AG04449 (cell line): ENCODE measurements at regions not wholly inside any gene's neighbourhood (a gene's known extent, or its start where the extent isn't known, plus 50 kb on each side); places are given as distances from the start of the nearest gene placed in this dataset.

Source experiments
- CTCF ChIA-PET: fragments of 350-600 bp; formaldehyde crosslinking; extraction: SDS; loops from one replicate; lab custom pipeline; 2021; ENCODE audit warnings: antibody characterized with exemption; lab: Yijun Ruan, JAX
- POLR2A ChIA-PET: fragments of 400-600, 350-600 bp; formaldehyde crosslinking; extraction: SDS; loops from one replicate; lab custom pipeline; 2020; ENCODE audit warnings: antibody characterized with exemption, inconsistent platforms; lab: Yijun Ruan, JAX
- DNase-seq: peaks from one replicate; pipeline ENCODE4 v3.0.0-alpha.2; 2010; ENCODE audit warnings: low read depth, low spot score
- H3K4me3 ChIP-seq: 2 replicates; pipeline ENCODE4 v1.5.1; 2011; ENCODE audit warnings: low read depth, mild to moderate bottlenecking, control low read depth, low read length
- CTCF ChIP-seq: IDR thresholded peaks from one replicate; pipeline ENCODE4 v1.5.1; 2011; ENCODE audit warnings: mild to moderate bottlenecking, moderate library complexity, low read length, control low read depth, inconsistent platforms; ENCODE audit not compliant: insufficient read depth; ENCODE audit errors: missing control alignments

- CTCF ChIA-PET = interaction anchor here (1.0 kb wide), 1 partner anchor 12 kb away, joined by 3 read pairs; no protein-coding TSS in a partner anchor
- no peak for TF ChIP-seq CTCF
- POLR2A ChIA-PET = interaction anchor here (0.7 to 2.1 kb wide), 2 partner anchors 299 to 335 kb away, joined by 4 to 5 read pairs; partner anchors contain the start of gene IER5L
- H3K4me3 ChIP-seq = no peak overlapping the region
- DNase-seq = no peak
Measured at GRCh38 chr9:129476821-129477611, 143.9 kb downstream of the C9orf50 start.

GRCh38 chr9:129474740-129475404, 146.0 kb downstream of the C9orf50 start:
- POLR2A ChIA-PET = interaction anchor here (1.4 kb wide), 1 partner anchor 9 kb away, joined by 6 read pairs; no protein-coding TSS in a partner anchor
- H3K4me3 ChIP-seq = no peak overlapping the region
- TF ChIP-seq CTCF = no peak
- DNase-seq = no peak
- CTCF ChIA-PET = interaction anchor here (1.2 to 1.5 kb wide), 2 partner anchors 136 to 332 kb away, joined by 3 to 4 read pairs; no protein-coding TSS in a partner anchor

GRCh38 chr9:129473523-129474244, 147.2 kb downstream of the C9orf50 start:
- no peak for DNase-seq
- POLR2A ChIA-PET = no interaction called here
- no peak overlapping the region for H3K4me3 ChIP-seq
- CTCF ChIA-PET = interaction anchor here (1.1 to 1.6 kb wide), 2 partner anchors 9 to 299 kb away, joined by 3 read pairs; no protein-coding TSS in a partner anchor
- no peak for TF ChIP-seq CTCF

- no peak for DNase-seq
- no peak overlapping the region for H3K4me3 ChIP-seq
- ChIA-PET CTCF (interaction anchor here (1.1 to 1.6 kb wide), 2 partner anchors 8 to 298 kb away, joined by 3 read pairs; no protein-coding TSS in a partner anchor), POLR2A (no interaction called here)
- TF ChIP-seq CTCF = no peak
Measured at GRCh38 chr9:129472651-129473102, 148.2 kb downstream of the C9orf50 start.

- ChIA-PET POLR2A (no interaction called here), CTCF (interaction anchor here (1.4 to 2.1 kb wide), 2 partner anchors 9 to 140 kb away, joined by 4 to 5 read pairs; no protein-coding TSS in a partner anchor)
- no peak overlapping the region for H3K4me3 ChIP-seq
- TF ChIP-seq CTCF = no peak
- DNase-seq = no peak
Measured at GRCh38 chr9:129471201-129472019, 149.5 kb downstream of the C9orf50 start.
